ENCODE measurements at regions not wholly inside any gene's neighbourhood (a gene's known extent, or its start where the extent isn't known, plus 50 kb on each side); places are given as distances from the start of the nearest gene placed in this dataset.

DNA sequence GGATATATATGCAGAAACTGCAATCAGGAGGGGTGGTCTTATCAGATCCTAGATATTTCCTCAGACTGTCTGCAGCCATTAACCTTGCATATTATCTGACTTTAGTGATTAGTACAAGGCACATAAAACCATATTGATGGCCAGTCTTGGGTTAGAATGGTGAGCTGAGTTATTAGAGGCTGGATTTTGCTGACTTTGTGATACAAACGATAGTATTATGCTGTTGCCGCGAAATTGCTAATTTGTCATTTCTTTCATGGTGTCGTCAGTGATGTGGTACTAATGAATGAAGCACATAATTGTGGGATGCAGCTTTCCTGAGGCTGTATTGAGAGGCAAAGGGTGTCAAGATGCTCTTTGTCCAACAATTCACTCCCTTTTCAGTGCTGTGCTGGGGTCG, 172.5 kb downstream of the TEX29 start (continued):
- TF ChIP-seq, protein P1, sequence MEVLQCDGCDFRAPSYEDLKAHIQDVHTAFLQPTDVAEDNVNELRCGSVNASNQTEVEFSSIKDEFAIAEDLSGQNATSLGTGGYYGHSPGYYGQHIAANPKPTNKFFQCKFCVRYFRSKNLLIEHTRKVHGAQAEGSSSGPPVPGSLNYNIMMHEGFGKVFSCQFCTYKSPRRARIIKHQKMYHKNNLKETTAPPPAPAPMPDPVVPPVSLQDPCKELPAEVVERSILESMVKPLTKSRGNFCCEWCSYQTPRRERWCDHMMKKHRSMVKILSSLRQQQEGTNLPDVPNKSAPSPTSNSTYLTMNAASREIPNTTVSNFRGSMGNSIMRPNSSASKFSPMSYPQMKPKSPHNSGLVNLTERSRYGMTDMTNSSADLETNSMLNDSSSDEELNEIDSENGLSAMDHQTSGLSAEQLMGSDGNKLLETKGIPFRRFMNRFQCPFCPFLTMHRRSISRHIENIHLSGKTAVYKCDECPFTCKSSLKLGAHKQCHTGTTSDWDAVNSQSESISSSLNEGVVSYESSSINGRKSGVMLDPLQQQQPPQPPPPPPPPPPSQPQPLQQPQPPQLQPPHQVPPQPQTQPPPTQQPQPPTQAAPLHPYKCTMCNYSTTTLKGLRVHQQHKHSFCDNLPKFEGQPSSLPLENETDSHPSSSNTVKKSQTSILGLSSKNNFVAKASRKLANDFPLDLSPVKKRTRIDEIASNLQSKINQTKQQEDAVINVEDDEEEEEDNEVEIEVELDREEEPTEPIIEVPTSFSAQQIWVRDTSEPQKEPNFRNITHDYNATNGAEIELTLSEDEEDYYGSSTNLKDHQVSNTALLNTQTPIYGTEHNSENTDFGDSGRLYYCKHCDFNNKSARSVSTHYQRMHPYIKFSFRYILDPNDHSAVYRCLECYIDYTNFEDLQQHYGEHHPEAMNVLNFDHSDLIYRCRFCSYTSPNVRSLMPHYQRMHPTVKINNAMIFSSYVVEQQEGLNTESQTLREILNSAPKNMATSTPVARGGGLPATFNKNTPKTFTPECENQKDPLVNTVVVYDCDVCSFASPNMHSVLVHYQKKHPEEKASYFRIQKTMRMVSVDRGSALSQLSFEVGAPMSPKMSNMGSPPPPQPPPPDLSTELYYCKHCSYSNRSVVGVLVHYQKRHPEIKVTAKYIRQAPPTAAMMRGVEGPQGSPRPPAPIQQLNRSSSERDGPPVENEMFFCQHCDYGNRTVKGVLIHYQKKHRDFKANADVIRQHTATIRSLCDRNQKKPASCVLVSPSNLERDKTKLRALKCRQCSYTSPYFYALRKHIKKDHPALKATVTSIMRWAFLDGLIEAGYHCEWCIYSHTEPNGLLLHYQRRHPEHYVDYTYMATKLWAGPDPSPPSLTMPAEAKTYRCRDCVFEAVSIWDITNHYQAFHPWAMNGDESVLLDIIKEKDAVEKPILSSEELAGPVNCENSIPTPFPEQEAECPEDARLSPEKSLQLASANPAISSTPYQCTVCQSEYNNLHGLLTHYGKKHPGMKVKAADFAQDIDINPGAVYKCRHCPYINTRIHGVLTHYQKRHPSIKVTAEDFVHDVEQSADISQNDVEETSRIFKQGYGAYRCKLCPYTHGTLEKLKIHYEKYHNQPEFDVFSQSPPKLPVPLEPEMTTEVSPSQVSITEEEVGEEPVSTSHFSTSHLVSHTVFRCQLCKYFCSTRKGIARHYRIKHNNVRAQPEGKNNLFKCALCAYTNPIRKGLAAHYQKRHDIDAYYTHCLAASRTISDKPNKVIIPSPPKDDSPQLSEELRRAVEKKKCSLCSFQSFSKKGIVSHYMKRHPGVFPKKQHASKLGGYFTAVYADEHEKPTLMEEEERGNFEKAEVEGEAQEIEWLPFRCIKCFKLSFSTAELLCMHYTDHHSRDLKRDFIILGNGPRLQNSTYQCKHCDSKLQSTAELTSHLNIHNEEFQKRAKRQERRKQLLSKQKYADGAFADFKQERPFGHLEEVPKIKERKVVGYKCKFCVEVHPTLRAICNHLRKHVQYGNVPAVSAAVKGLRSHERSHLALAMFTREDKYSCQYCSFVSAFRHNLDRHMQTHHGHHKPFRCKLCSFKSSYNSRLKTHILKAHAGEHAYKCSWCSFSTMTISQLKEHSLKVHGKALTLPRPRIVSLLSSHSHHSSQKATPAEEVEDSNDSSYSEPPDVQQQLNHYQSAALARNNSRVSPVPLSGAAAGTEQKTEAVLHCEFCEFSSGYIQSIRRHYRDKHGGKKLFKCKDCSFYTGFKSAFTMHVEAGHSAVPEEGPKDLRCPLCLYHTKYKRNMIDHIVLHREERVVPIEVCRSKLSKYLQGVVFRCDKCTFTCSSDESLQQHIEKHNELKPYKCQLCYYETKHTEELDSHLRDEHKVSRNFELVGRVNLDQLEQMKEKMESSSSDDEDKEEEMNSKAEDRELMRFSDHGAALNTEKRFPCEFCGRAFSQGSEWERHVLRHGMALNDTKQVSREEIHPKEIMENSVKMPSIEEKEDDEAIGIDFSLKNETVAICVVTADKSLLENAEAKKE (CRISPR knock-in tag; IDR thresholded peaks at IDR 0.05): no peak
- no peak for TF ChIP-seq ZNF331 (CRISPR knock-in tag; IDR thresholded peaks at IDR 0.05; ENCODE audit: low read depth)
- no peak for TF ChIP-seq JUNB (IDR thresholded peaks at IDR 0.05; ENCODE audit: unreplicated experiment)

DNA sequence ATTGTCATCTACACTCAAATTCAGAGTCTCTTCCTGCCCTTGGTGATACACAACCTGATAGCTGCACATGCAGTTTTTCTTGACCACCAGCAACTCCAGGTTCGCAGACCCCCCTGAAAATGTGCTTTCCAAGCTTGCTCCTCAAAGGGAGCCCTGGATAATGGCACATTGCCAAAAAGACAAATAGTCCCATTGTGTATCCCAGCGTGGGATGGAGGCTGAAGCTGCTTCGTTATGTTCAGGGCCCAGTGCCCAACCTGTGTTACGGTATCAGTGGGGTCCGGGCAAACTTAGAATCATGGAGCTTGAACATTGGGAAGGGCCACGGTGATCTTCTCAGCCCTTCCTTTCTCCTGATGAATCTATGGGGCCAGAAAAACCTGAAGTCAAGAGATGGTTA, 173.0 kb downstream of the TEX29 start:
- Histone ChIP-seq H3F3A (replicated peaks; ENCODE audit: low read depth) (no peaks in the 10 kb centered on the region), H3K4me3 (no peak overlapping the region), H3K27me3 (ENCODE audit: insufficient read depth) (no peaks in the 10 kb centered on the region), H3K4me1 (ENCODE audit: insufficient read depth) (no peaks in the 10 kb centered on the region), H3K36me3 (ENCODE audit: insufficient read depth) (no peaks in the 10 kb centered on the region; the same call in 1 of the 2 replicates), H3K79me2 (replicated peaks; ENCODE audit: insufficient read depth) (no peaks in the 10 kb centered on the region), H4K20me1 (replicated peaks; ENCODE audit: insufficient read depth) (no peaks in the 10 kb centered on the region), H3K9me2 (ENCODE audit: insufficient read depth) (0 out of 2 replicates have a peak, but pooled peaks cover 4% of the 10 kb centered on the region), H3K27ac (ENCODE audit: low read depth) (no peak overlapping the region), H3K4me2 (no peak overlapping the region), H2AFZ (no peak overlapping the region)
- no peak for DNase-seq (ENCODE audit: low spot score)
- peaks cover under 1% of the 10 kb centered on the region; the same call in 1 of the 3 replicates for H3K36me3 Mint-ChIP-seq (ENCODE audit: low read depth)
- H3K27me3 Mint-ChIP-seq (ENCODE audit: insufficient read depth, low read depth, poor library complexity): peaks cover 2% of the 10 kb centered on the region
- no peak overlapping the region for H3K27ac Mint-ChIP-seq
- ATAC-seq: no peak
- no peak overlapping the region for H3K4me3 Mint-ChIP-seq
- H3K4me1 Mint-ChIP-seq: peaks cover 4% of the 10 kb centered on the region; the same call in 2 of the 3 replicates
- H3K9me3 Mint-ChIP-seq: peaks cover 18% of the 10 kb centered on the region
- TF ChIP-seq STAT1 (IDR thresholded peaks at IDR 0.05; ENCODE audit: unreplicated experiment) (no peak), POLR2AphosphoS5 (IDR thresholded peaks at IDR 0.05; ENCODE audit: low read depth) (no peak), EZH2 (IDR thresholded peaks at IDR 0.05; ENCODE audit: low read depth, unreplicated experiment) (no peak), EZH2phosphoT487 (IDR thresholded peaks at IDR 0.05; ENCODE audit: unreplicated experiment) (no peak)
- TF ChIP-seq, protein P2, sequence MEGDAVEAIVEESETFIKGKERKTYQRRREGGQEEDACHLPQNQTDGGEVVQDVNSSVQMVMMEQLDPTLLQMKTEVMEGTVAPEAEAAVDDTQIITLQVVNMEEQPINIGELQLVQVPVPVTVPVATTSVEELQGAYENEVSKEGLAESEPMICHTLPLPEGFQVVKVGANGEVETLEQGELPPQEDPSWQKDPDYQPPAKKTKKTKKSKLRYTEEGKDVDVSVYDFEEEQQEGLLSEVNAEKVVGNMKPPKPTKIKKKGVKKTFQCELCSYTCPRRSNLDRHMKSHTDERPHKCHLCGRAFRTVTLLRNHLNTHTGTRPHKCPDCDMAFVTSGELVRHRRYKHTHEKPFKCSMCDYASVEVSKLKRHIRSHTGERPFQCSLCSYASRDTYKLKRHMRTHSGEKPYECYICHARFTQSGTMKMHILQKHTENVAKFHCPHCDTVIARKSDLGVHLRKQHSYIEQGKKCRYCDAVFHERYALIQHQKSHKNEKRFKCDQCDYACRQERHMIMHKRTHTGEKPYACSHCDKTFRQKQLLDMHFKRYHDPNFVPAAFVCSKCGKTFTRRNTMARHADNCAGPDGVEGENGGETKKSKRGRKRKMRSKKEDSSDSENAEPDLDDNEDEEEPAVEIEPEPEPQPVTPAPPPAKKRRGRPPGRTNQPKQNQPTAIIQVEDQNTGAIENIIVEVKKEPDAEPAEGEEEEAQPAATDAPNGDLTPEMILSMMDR (conservative IDR thresholded peaks at IDR 0.05; ENCODE audit: low read depth in 2 of 2): no peak
- TF ChIP-seq, protein P1 (CRISPR knock-in tag; IDR thresholded peaks at IDR 0.05): no peak

All from GM23338 (cell line).